MG63 (cell line): ENCODE measurements at regions not wholly inside any gene's neighbourhood (a gene's known extent, or its start where the extent isn't known, plus 50 kb on each side); places are given as distances from the start of the nearest gene placed in this dataset.
A peak's percentile ranks its signal among the peaks of the same experiment; 100 is the strongest.
"Not testable (repeated sequence)": the region's sequence is repeated elsewhere in the genome, so short reads cannot be mapped to it uniquely, and the experiment has no call there.

Experiments
- DNase-seq: peaks from one replicate; pipeline ENCODE4 v3.0.0-alpha.2; 2020
- H3K27me3 ChIP-seq: fragments of 250-450 bp; sonication (Bioruptor Pico); 2 replicates; pipeline ENCODE4 v1.5.1; 2020; ENCODE audit warnings: mild to moderate bottlenecking, moderate library complexity
- H3K36me3 ChIP-seq: fragments of 250-450 bp; sonication (Bioruptor Pico); 2 replicates; pipeline ENCODE4 v1.5.1; 2020; ENCODE audit warnings: mild to moderate bottlenecking, moderate library complexity
- H3K4me3 ChIP-seq: fragments of 250-450 bp; sonication (Bioruptor Pico); 2 replicates; pipeline ENCODE4 v1.5.1; 2020; ENCODE audit warnings: mild to moderate bottlenecking, moderate library complexity
- H3K9me3 ChIP-seq: fragments of 250-450 bp; sonication (Bioruptor Pico); 2 replicates; pipeline ENCODE4 v1.5.1; 2020; ENCODE audit warnings: mild to moderate bottlenecking, moderate library complexity

GRCh38 chr5:17022296-17022695 is 86.2 kb upstream of the MYO10 start:
- no peaks in the 10 kb centered on the region for H3K27me3 ChIP-seq
- H3K4me3 ChIP-seq: no peak overlapping the region
- no peaks in the 10 kb centered on the region for H3K9me3 ChIP-seq
- no peaks in the 10 kb centered on the region for H3K36me3 ChIP-seq
- no peak for DNase-seq

GRCh38 chr5:17024686-17025180 is 88.6 kb upstream of the MYO10 start:
- H3K4me3 ChIP-seq: no peak overlapping the region

GRCh38 chr5:17031659-17032277 is 95.7 kb upstream of the MYO10 start:
- not testable (repeated sequence) for H3K36me3 ChIP-seq, H3K4me3 ChIP-seq, DNase-seq

More at GRCh38 chr5:17024686-17025180, 88.6 kb upstream of the MYO10 start:
- Histone ChIP-seq H3K27me3 (no peaks in the 10 kb centered on the region), H3K9me3 (peaks cover 3% of the 10 kb centered on the region; the same call in 1 of the 2 replicates), H3K36me3 (no peaks in the 10 kb centered on the region)
- DNase-seq: peak; percentile 48

GRCh38 chr5:17032314-17032985 is 96.4 kb upstream of the MYO10 start:
- not testable (repeated sequence) for DNase-seq, H3K27me3 ChIP-seq, H3K36me3 ChIP-seq, H3K4me3 ChIP-seq, H3K9me3 ChIP-seq

More at GRCh38 chr5:17031659-17032277, 95.7 kb upstream of the MYO10 start:
- not testable (repeated sequence) for H3K9me3 ChIP-seq, H3K27me3 ChIP-seq

GRCh38 chr5:17034992-17035391 is 98.9 kb upstream of the MYO10 start:
- H3K4me3 ChIP-seq, H3K27me3 ChIP-seq, H3K36me3 ChIP-seq, DNase-seq, H3K9me3 ChIP-seq: not testable (repeated sequence)

- no peak overlapping the region for H3K4me3 ChIP-seq
- H3K36me3 ChIP-seq: no peaks in the 10 kb centered on the region
- DNase-seq: no peak
- H3K9me3 ChIP-seq: no peaks in the 10 kb centered on the region
- H3K27me3 ChIP-seq: no peaks in the 10 kb centered on the region
These were observed 101.7 kb upstream of the MYO10 start for GRCh38 chr5:17037751-17038150.

DNA sequence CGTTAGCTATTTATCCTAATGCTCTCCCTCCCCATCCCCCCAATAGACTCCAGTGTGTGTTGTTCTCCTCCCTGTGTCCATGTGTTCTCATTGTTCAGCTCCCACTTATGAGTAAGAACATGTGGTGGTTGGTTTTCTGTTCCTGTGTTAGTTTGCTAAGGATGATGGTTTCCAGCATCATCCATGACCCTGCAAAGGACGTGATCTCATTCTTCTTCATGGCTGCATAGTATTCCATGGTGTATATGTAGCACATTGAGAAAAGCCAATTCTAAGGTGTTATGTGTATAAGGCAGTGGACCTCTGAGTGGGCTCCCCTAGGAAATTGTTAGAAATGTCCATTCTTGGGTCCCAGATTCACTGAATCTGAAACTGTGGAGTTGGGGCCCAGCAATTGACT is 103.1 kb upstream of the MYO10 start:
- Histone ChIP-seq H3K36me3 (no peaks in the 10 kb centered on the region), H3K9me3 (no peaks in the 10 kb centered on the region), H3K4me3 (no peak overlapping the region), H3K27me3 (no peaks in the 10 kb centered on the region)
- no peak for DNase-seq

GRCh38 chr5:17042041-17042440 is 106.0 kb upstream of the MYO10 start:
- Histone ChIP-seq H3K36me3 (no peaks in the 10 kb centered on the region), H3K27me3 (no peaks in the 10 kb centered on the region), H3K4me3 (no peak overlapping the region), H3K9me3 (no peaks in the 10 kb centered on the region)
- DNase-seq: no peak

- Histone ChIP-seq H3K27me3 (no peaks in the 10 kb centered on the region), H3K36me3 (no peaks in the 10 kb centered on the region), H3K9me3 (no peaks in the 10 kb centered on the region), H3K4me3 (no peak overlapping the region)
- DNase-seq: no peak
These were observed 110.2 kb upstream of the MYO10 start for GRCh38 chr5:17046320-17046719.

GRCh38 chr5:17050236-17050635 is 114.1 kb upstream of the MYO10 start:
- H3K9me3 ChIP-seq: no peaks in the 10 kb centered on the region
- H3K36me3 ChIP-seq: no peaks in the 10 kb centered on the region
- DNase-seq: no peak
- no peak overlapping the region for H3K4me3 ChIP-seq
- H3K27me3 ChIP-seq: no peaks in the 10 kb centered on the region

DNA sequence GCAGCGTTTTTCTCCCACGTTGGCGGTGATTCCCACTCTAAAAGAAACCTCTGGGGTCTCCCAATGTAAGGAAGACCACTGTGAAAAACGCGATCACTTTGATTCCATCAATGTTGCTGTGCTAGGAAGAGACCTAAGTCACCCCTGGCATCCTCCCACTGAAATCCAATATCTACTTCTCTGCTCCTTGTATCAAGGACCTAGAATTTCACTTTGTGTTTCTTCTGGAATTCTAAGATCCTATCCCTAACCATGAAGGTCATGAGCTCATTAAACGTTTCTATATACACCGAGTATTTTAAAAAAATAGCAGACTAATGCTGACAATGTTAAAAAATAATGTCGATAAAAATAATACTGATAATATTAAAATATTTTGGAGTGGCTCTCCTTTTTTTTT is 118.8 kb upstream of the MYO10 start:
- H3K36me3 ChIP-seq: no peaks in the 10 kb centered on the region
- H3K4me3 ChIP-seq: no peak overlapping the region
- no peaks in the 10 kb centered on the region for H3K9me3 ChIP-seq
- H3K27me3 ChIP-seq: no peaks in the 10 kb centered on the region
- DNase-seq: no peak

- H3K4me3 ChIP-seq: no peak overlapping the region
- no peaks in the 10 kb centered on the region for H3K36me3 ChIP-seq
- peak; percentile 73 for DNase-seq
- no peaks in the 10 kb centered on the region for H3K9me3 ChIP-seq
- H3K27me3 ChIP-seq: no peaks in the 10 kb centered on the region
These were observed 120.1 kb upstream of the MYO10 start for GRCh38 chr5:17056141-17056631.

DNA sequence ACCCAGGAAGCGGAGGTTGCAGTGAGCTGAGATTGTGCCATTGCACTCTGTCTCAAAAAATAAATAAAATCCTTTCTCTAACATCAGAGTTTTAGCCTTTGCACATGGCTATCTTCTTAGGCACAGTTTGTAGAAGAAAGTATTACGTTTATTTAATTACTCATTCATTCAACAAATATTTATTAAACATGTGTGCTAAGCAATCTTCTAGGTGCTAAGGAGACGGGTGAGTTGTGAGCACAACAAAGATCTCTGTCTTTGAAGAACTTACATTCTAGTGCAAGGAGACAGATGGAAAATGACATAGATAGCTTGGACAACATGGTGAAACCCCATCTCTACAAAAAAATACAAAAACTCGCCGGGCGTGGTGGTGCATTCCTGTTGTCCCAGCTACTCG is 122.3 kb upstream of the MYO10 start:
- no peaks in the 10 kb centered on the region for H3K27me3 ChIP-seq
- no peaks in the 10 kb centered on the region for H3K9me3 ChIP-seq
- no peak for DNase-seq
- H3K36me3 ChIP-seq: no peaks in the 10 kb centered on the region
- no peak overlapping the region for H3K4me3 ChIP-seq

- DNase-seq: no peak
- no peak overlapping the region for H3K4me3 ChIP-seq
- H3K27me3 ChIP-seq: no peaks in the 10 kb centered on the region
- no peaks in the 10 kb centered on the region for H3K9me3 ChIP-seq
- no peaks in the 10 kb centered on the region for H3K36me3 ChIP-seq
These were observed 125.9 kb upstream of the MYO10 start for GRCh38 chr5:17061973-17062470.

GRCh38 chr5:17062741-17063140 is 126.7 kb upstream of the MYO10 start:
- not testable (repeated sequence) for H3K36me3 ChIP-seq, H3K9me3 ChIP-seq, H3K4me3 ChIP-seq, H3K27me3 ChIP-seq, DNase-seq

GRCh38 chr5:17064241-17064640 is 128.2 kb upstream of the MYO10 start:
- H3K4me3 ChIP-seq: no peak overlapping the region
- H3K9me3 ChIP-seq: no peaks in the 10 kb centered on the region
- no peaks in the 10 kb centered on the region for H3K36me3 ChIP-seq
- DNase-seq: no peak
- no peaks in the 10 kb centered on the region for H3K27me3 ChIP-seq

- H3K27me3 ChIP-seq: no peaks in the 10 kb centered on the region
- no peak for DNase-seq
These were observed 129.4 kb upstream of the MYO10 start for GRCh38 chr5:17065458-17065857.

DNA sequence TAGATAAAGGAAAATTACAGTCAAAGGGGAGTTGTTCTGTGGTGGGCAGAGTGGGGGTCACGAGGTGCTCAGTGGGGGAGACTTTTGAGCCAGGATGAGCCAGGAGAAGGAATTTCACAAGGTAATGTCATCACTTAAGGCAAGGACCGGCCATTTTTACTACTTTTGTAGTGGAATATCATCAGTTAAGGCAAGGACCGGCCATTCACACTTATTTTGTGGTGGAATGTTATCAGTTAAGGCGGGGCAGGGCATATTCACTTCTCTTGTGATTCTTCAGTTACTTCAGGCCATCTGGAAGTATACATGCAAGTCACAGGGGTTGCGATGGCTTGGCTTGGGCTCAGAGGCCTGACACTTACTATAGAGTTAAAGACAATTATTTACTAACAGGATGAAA is 129.9 kb upstream of the MYO10 start:
- DNase-seq, H3K4me3 ChIP-seq, H3K27me3 ChIP-seq, H3K9me3 ChIP-seq, H3K36me3 ChIP-seq: not testable (repeated sequence)

More at GRCh38 chr5:17065458-17065857, 129.4 kb upstream of the MYO10 start:
- Histone ChIP-seq H3K4me3 (no peak overlapping the region), H3K9me3 (no peaks in the 10 kb centered on the region), H3K36me3 (no peaks in the 10 kb centered on the region)
